Activated CD8-positive, alpha-beta T cell treated with anti-CD3 and anti-CD28 coated beads for 36 hours (primary cell): ENCODE measurements at regions not wholly inside any gene's neighbourhood (a gene's known extent, or its start where the extent isn't known, plus 50 kb on each side); places are given as distances from the start of the nearest gene placed in this dataset.

Experiments
- ATAC-seq: fragments of 200-7000 bp; cut with Tn5 transposase; one replicate; pipeline ENCODE4 v1.10.0; 2021; ENCODE audit warnings: mild to moderate bottlenecking, moderate library complexity
- CTCF ChIA-PET: fragments of 350-600 bp; sonication (Branson Sonifier 250); formaldehyde crosslinking; loops from one replicate; lab custom pipeline; 2021; ENCODE audit warnings: antibody characterized with exemption; lab: Charles Lee
- POLR2A ChIA-PET: fragments of 350-600 bp; sonication (Branson Sonifier 250); formaldehyde crosslinking; loops from one replicate; lab custom pipeline; 2021; ENCODE audit warnings: antibody characterized with exemption; lab: Charles Lee
- DNase-seq: peaks from one replicate; pipeline ENCODE4 v3.0.0-alpha.2; 2020
- H3K27ac Mint-ChIP-seq: one replicate; pipeline ENCODE4 v1.8.0; 2021; ENCODE audit warnings: mild to moderate bottlenecking, mixed read lengths
- H3K27me3 Mint-ChIP-seq: one replicate; pipeline ENCODE4 v1.8.0; 2021; ENCODE audit warnings: mixed read lengths
- H3K36me3 Mint-ChIP-seq: one replicate; pipeline ENCODE4 v1.8.0; 2021; ENCODE audit warnings: low read depth, mixed read lengths
- H3K4me1 Mint-ChIP-seq: one replicate; pipeline ENCODE4 v1.8.0; 2021; ENCODE audit warnings: low read depth, mixed read lengths
- H3K4me3 Mint-ChIP-seq: one replicate; pipeline ENCODE4 v1.8.0; 2021; ENCODE audit warnings: mild to moderate bottlenecking, moderate library complexity, mixed read lengths
- H3K9me3 Mint-ChIP-seq: one replicate; pipeline ENCODE4 v1.8.0; 2021; ENCODE audit warnings: mixed read lengths
- intact Hi-C: fragments of 100-400 bp; cut with micrococcal nuclease; formaldehyde crosslinking; loops from one replicate; pipeline ENCODE4 v1.10.0; 2022
- TF ChIP-seq, protein P1 (sequence below): fragments of 200-600 bp; IDR thresholded peaks from one replicate; pipeline ENCODE4 v1.8.0; 2022; ENCODE audit warnings: antibody characterized with exemption, mild to moderate bottlenecking

GRCh38 chr5:74301576-74301975, 339.0 kb downstream of the ENC1 start:
- Mint-ChIP-seq H3K27ac (no peak overlapping the region), H3K9me3 (no peaks in the 10 kb centered on the region), H3K27me3 (peaks cover 6% of the 10 kb centered on the region), H3K4me1 (no peaks in the 10 kb centered on the region), H3K4me3 (no peak overlapping the region), H3K36me3 (no peaks in the 10 kb centered on the region)
- DNase-seq = no peak
- no peak for ATAC-seq
- ChIA-PET CTCF (no interaction called here), POLR2A (no interaction called here)
- intact Hi-C loops = no loop called here
- TF ChIP-seq, protein P1, sequence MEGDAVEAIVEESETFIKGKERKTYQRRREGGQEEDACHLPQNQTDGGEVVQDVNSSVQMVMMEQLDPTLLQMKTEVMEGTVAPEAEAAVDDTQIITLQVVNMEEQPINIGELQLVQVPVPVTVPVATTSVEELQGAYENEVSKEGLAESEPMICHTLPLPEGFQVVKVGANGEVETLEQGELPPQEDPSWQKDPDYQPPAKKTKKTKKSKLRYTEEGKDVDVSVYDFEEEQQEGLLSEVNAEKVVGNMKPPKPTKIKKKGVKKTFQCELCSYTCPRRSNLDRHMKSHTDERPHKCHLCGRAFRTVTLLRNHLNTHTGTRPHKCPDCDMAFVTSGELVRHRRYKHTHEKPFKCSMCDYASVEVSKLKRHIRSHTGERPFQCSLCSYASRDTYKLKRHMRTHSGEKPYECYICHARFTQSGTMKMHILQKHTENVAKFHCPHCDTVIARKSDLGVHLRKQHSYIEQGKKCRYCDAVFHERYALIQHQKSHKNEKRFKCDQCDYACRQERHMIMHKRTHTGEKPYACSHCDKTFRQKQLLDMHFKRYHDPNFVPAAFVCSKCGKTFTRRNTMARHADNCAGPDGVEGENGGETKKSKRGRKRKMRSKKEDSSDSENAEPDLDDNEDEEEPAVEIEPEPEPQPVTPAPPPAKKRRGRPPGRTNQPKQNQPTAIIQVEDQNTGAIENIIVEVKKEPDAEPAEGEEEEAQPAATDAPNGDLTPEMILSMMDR = no peak

- no peaks in the 10 kb centered on the region for H3K4me1 Mint-ChIP-seq
Observed at GRCh38 chr5:74300808-74301389, 339.6 kb downstream of the ENC1 start.

DNA sequence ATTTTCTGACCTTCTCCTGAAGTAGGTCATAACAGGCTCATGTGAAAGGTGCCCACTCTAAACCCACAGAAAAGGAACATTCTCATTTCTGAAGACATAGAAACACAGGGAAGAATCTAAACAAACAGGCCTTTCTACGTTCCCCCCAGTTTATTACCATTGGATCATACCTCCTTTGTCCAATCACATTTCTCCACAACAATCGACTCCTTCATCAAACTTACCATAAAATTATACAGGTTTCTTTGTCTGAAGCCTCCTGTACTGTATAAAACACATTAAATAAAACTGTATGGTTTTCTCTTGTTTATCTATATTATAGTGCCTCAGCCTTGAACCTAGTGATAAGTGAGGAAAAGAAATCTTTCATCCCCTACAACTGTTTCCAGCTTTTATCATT, 340.7 kb downstream of the ENC1 start:
- no peak for ATAC-seq
- peaks cover 4% of the 10 kb centered on the region for H3K27me3 Mint-ChIP-seq
- ChIA-PET POLR2A (no interaction called here), CTCF (no interaction called here)
- no peaks in the 10 kb centered on the region for H3K36me3 Mint-ChIP-seq
- no peaks in the 10 kb centered on the region for H3K4me1 Mint-ChIP-seq
- H3K9me3 Mint-ChIP-seq = no peaks in the 10 kb centered on the region
- DNase-seq = no peak
- no peak overlapping the region for H3K27ac Mint-ChIP-seq
- no peak overlapping the region for H3K4me3 Mint-ChIP-seq
- intact Hi-C loops = no loop called here
- TF ChIP-seq, protein P1 = no peak

More at GRCh38 chr5:74300808-74301389, 339.6 kb downstream of the ENC1 start:
- Mint-ChIP-seq H3K36me3 (no peaks in the 10 kb centered on the region), H3K27me3 (peaks cover 6% of the 10 kb centered on the region), H3K9me3 (no peaks in the 10 kb centered on the region), H3K4me3 (no peak overlapping the region), H3K27ac (no peak overlapping the region)
- intact Hi-C loops = no loop called here
- TF ChIP-seq, protein P1 = no peak
- DNase-seq = no peak
- no peak for ATAC-seq
- ChIA-PET CTCF (no interaction called here), POLR2A (no interaction called here)

GRCh38 chr5:74296685-74297408, 343.7 kb downstream of the ENC1 start:
- intact Hi-C loops = no loop called here
- no peak overlapping the region for H3K27ac Mint-ChIP-seq
- no peaks in the 10 kb centered on the region for H3K36me3 Mint-ChIP-seq
- POLR2A ChIA-PET = no interaction called here
- TF ChIP-seq, protein P1 = no peak
- peaks cover 4% of the 10 kb centered on the region for H3K27me3 Mint-ChIP-seq
- ATAC-seq (no peak), DNase-seq (no peak)
- no peaks in the 10 kb centered on the region for H3K9me3 Mint-ChIP-seq
- CTCF ChIA-PET = interaction anchor here (1.0 kb wide), 1 partner anchor 12 kb away, joined by 3 read pairs; no protein-coding TSS in a partner anchor
- H3K4me3 Mint-ChIP-seq = no peak overlapping the region
- no peaks in the 10 kb centered on the region for H3K4me1 Mint-ChIP-seq

- H3K4me1 Mint-ChIP-seq = no peaks in the 10 kb centered on the region
- no peak for DNase-seq
- no peaks in the 10 kb centered on the region for H3K9me3 Mint-ChIP-seq
- intact Hi-C loops = no loop called here
- no peak overlapping the region for H3K4me3 Mint-ChIP-seq
- H3K36me3 Mint-ChIP-seq = no peaks in the 10 kb centered on the region
- CTCF ChIA-PET = interaction anchor here (1.0 kb wide), 1 partner anchor 11 kb away, joined by 3 read pairs; no protein-coding TSS in a partner anchor
- H3K27ac Mint-ChIP-seq = no peak overlapping the region
- POLR2A ChIA-PET = no interaction called here
- TF ChIP-seq, protein P1 = no peak
- no peak for ATAC-seq
- peaks cover 2% of the 10 kb centered on the region for H3K27me3 Mint-ChIP-seq
Observed at GRCh38 chr5:74295676-74296075, 344.9 kb downstream of the ENC1 start.
